OCI-LY7 (cell line): ENCODE measurements at regions not wholly inside any gene's neighbourhood (a gene's known extent, or its start where the extent isn't known, plus 50 kb on each side); places are given as distances from the start of the nearest gene placed in this dataset.

Experiments used
- EZH2phosphoT487 ChIP-seq: fragments of 200-600 bp; sonication (generic); IDR thresholded peaks from 2 replicates; pipeline ENCODE4 v1.6.1; 2018; ENCODE audit warnings: low read depth, borderline replicate concordance, mild to moderate bottlenecking, mixed run types, antibody characterized with exemption, low read length, moderate library complexity, mixed read lengths
- TF ChIP-seq, protein P1 (sequence below): fragments of 200-600 bp; sonication (generic); conservative IDR thresholded peaks from 2 replicates; pipeline ENCODE4 v1.5.1; 2014; ENCODE audit warnings: mild to moderate bottlenecking, antibody characterized with exemption, low read length, moderate library complexity, mixed read lengths

DNA sequence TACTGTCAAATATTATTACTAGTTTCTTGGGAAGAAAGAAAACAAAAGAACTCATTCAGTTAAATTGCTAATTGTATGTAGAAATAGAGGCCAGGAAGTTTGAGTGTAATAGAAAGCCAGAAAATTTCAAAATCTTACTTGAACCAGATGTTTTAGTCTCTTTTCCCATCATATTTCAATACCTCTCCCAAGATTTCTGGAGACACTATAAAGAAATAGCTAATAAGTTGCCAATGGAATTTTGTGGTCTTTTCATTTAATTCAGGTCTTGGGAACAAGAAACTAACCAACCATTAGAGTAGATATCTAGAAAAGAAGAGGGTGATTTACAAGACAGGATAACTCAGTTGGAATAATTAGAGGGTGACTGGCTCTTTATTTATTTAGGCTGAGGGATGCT is 112.2 kb downstream of the AGTR2 start:
- TF ChIP-seq, protein P1, sequence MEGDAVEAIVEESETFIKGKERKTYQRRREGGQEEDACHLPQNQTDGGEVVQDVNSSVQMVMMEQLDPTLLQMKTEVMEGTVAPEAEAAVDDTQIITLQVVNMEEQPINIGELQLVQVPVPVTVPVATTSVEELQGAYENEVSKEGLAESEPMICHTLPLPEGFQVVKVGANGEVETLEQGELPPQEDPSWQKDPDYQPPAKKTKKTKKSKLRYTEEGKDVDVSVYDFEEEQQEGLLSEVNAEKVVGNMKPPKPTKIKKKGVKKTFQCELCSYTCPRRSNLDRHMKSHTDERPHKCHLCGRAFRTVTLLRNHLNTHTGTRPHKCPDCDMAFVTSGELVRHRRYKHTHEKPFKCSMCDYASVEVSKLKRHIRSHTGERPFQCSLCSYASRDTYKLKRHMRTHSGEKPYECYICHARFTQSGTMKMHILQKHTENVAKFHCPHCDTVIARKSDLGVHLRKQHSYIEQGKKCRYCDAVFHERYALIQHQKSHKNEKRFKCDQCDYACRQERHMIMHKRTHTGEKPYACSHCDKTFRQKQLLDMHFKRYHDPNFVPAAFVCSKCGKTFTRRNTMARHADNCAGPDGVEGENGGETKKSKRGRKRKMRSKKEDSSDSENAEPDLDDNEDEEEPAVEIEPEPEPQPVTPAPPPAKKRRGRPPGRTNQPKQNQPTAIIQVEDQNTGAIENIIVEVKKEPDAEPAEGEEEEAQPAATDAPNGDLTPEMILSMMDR: no peak
- TF ChIP-seq EZH2phosphoT487: no peak
